ENCODE measurements at regions not wholly inside any gene's neighbourhood (a gene's known extent, or its start where the extent isn't known, plus 50 kb on each side); places are given as distances from the start of the nearest gene placed in this dataset.

- dilution Hi-C loops (cut with MboI; ENCODE audit: extremely low pct_ligation_motif_present, low sequenced_read_pairs): no loop called here
- BruUV-seq (replicated peaks): no TSS peak
Measured at GRCh38 chr12:67080637-67081036, 188.5 kb upstream of the CAND1 start.

GRCh38 chr12:67082221-67082620 is 186.9 kb upstream of the CAND1 start:
- Histone ChIP-seq H3K4me1 (ENCODE audit: control insufficient read depth, extremely low read depth, insufficient read depth, low read length) (no peaks in the 10 kb centered on the region), H3K36me3 (ENCODE audit: control insufficient read depth in 2 of 2, extremely low read depth in 1 of 2, insufficient read depth in 2 of 2, low read length in 2 of 2) (no peaks in the 10 kb centered on the region), H3K9ac (replicated peaks; ENCODE audit: extremely low read depth, insufficient read depth, low read length) (no peak overlapping the region), H3K9me1 (replicated peaks; ENCODE audit: control insufficient read depth, extremely low read depth, insufficient read depth, low read length) (no peaks in the 10 kb centered on the region), H2AFZ (ENCODE audit: low read depth, low read length) (no peak overlapping the region), H3K9me3 (replicated peaks; ENCODE audit: control insufficient read depth, insufficient read depth, low read length) (no peaks in the 10 kb centered on the region), H3K4me3 (replicated peaks in 1 of 3; ENCODE audit: insufficient read depth in 1 of 3, low read depth in 1 of 3, low read length in 3 of 3) (no peak overlapping the region), H3K27ac (ENCODE audit: insufficient read depth, low read depth, low read length) (no peak overlapping the region), H4K20me1 (replicated peaks; ENCODE audit: control insufficient read depth, extremely low read depth, insufficient read depth, low read length) (no peaks in the 10 kb centered on the region), H3K4me2 (ENCODE audit: insufficient read depth, low read length) (no peak overlapping the region), H3K27me3 (ENCODE audit: control insufficient read depth in 2 of 2, insufficient read depth in 2 of 2, low read length in 2 of 2) (no peaks in the 10 kb centered on the region), H3K79me2 (ENCODE audit: control insufficient read depth, insufficient read depth, low read length) (no peaks in the 10 kb centered on the region)
- POLR2A ChIA-PET: no interaction called here
- no peak for FAIRE-seq
- intact Hi-C loops (cut with micrococcal nuclease) (no loop called here), dilution Hi-C loops (cut with MboI; ENCODE audit: extremely low pct_ligation_motif_present, low sequenced_read_pairs) (no loop called here)
- CTCF ChIA-PET: no interaction called here
- no TSS peak for BruUV-seq (replicated peaks)
- TF ChIP-seq EZH2 (IDR thresholded peaks at IDR 0.05; ENCODE audit: borderline replicate concordance, low read depth, low read length, severe bottlenecking) (no peak), FOS (IDR thresholded peaks at IDR 0.05; ENCODE audit: borderline replicate concordance, insufficient read depth, low read length) (no peak), MYC (IDR thresholded peaks at IDR 0.05; ENCODE audit: low read depth, low read length) (no peak), POLR2AphosphoS5 (IDR thresholded peaks at IDR 0.05; ENCODE audit: insufficient read depth, low read depth, low read length) (no peak)
- no peak for DNase-seq (ENCODE audit: low read depth, low spot score)

More at GRCh38 chr12:67080637-67081036, 188.5 kb upstream of the CAND1 start:
- POLR2A ChIA-PET: no interaction called here
- Histone ChIP-seq H3K9me3 (replicated peaks; ENCODE audit: control insufficient read depth, insufficient read depth, low read length) (no peaks in the 10 kb centered on the region), H3K4me3 (replicated peaks in 1 of 3; ENCODE audit: insufficient read depth in 1 of 3, low read depth in 1 of 3, low read length in 3 of 3) (no peak overlapping the region), H3K27ac (ENCODE audit: insufficient read depth, low read depth, low read length) (no peak overlapping the region), H3K36me3 (ENCODE audit: control insufficient read depth in 2 of 2, extremely low read depth in 1 of 2, insufficient read depth in 2 of 2, low read length in 2 of 2) (no peaks in the 10 kb centered on the region), H3K4me1 (ENCODE audit: control insufficient read depth, extremely low read depth, insufficient read depth, low read length) (no peaks in the 10 kb centered on the region), H3K9ac (replicated peaks; ENCODE audit: extremely low read depth, insufficient read depth, low read length) (no peak overlapping the region), H4K20me1 (replicated peaks; ENCODE audit: control insufficient read depth, extremely low read depth, insufficient read depth, low read length) (no peaks in the 10 kb centered on the region), H3K4me2 (ENCODE audit: insufficient read depth, low read length) (no peak overlapping the region), H3K9me1 (replicated peaks; ENCODE audit: control insufficient read depth, extremely low read depth, insufficient read depth, low read length) (no peaks in the 10 kb centered on the region), H3K79me2 (ENCODE audit: control insufficient read depth, insufficient read depth, low read length) (no peaks in the 10 kb centered on the region), H2AFZ (ENCODE audit: low read depth, low read length) (no peak overlapping the region), H3K27me3 (ENCODE audit: control insufficient read depth in 2 of 2, insufficient read depth in 2 of 2, low read length in 2 of 2) (no peaks in the 10 kb centered on the region)
- FAIRE-seq (no peak), DNase-seq (ENCODE audit: low read depth, low spot score) (no peak)
- CTCF ChIA-PET: no interaction called here
- no peak for TF ChIP-seq POLR2A (IDR thresholded peaks at IDR 0.05; ENCODE audit: low read depth, low read length)
- intact Hi-C loops (cut with micrococcal nuclease): no loop called here
